ENCODE measurements at regions not wholly inside any gene's neighbourhood (a gene's known extent, or its start where the extent isn't known, plus 50 kb on each side); places are given as distances from the start of the nearest gene placed in this dataset.

- no peak for TF ChIP-seq ARNTL (CRISPR knock-in tag; IDR thresholded peaks at IDR 0.05; ENCODE audit: borderline replicate concordance, low read depth)
- TF ChIP-seq RARB (CRISPR knock-in tag; IDR thresholded peaks at IDR 0.05) = no peak
- no peak for TF ChIP-seq CREB5 (CRISPR knock-in tag; IDR thresholded peaks at IDR 0.05; ENCODE audit: low read depth)
- no peak for TF ChIP-seq TOX (CRISPR knock-in tag; IDR thresholded peaks at IDR 0.05; ENCODE audit: borderline replicate concordance)
- TF ChIP-seq ZNF8 (CRISPR knock-in tag; IDR thresholded peaks at IDR 0.05) = no peak
- TF ChIP-seq BACH2 (CRISPR knock-in tag; IDR thresholded peaks at IDR 0.05; ENCODE audit: borderline replicate concordance) = no peak
- TF ChIP-seq ISL1 (CRISPR knock-in tag; IDR thresholded peaks at IDR 0.05) = no peak
- TF ChIP-seq POU6F1 (CRISPR knock-in tag; IDR thresholded peaks at IDR 0.05; ENCODE audit: borderline replicate concordance, low read depth) = no peak
- no peak for TF ChIP-seq ZFP30 (CRISPR knock-in tag; IDR thresholded peaks at IDR 0.05)
- no peak for TF ChIP-seq PATZ1 (CRISPR knock-in tag; IDR thresholded peaks at IDR 0.05; ENCODE audit: borderline replicate concordance)
Observed at GRCh38 chr1:29414086-29414485, 177.8 kb downstream of the PTPRU start.
